ENCODE measurements at regions not wholly inside any gene's neighbourhood (a gene's known extent, or its start where the extent isn't known, plus 50 kb on each side); places are given as distances from the start of the nearest gene placed in this dataset.
A peak's percentile ranks its signal among the peaks of the same experiment; 100 is the strongest.

GRCh38 chr6:21694168-21694567 is 100.6 kb downstream of the SOX4 start:
- peaks cover 53% of the 10 kb centered on the region for H3K36me3 Mint-ChIP-seq (ENCODE audit: low read depth)
- TF ChIP-seq CTCF (conservative IDR thresholded peaks at IDR 0.05), result no peak
- Histone ChIP-seq H3K9ac (ENCODE audit: extremely low read depth, low read length, poor library complexity, severe bottlenecking) (no peak overlapping the region), H3K27me3 (ENCODE audit: control insufficient read depth, insufficient read depth, low read length, poor library complexity, severe bottlenecking) (no peaks in the 10 kb centered on the region), H3K36me3 (ENCODE audit: control insufficient read depth, insufficient read depth, low read length) (peaks cover 77% of the 10 kb centered on the region), H3K27ac (ENCODE audit: low read depth, low read length) (no peak overlapping the region), H3K4me1 (ENCODE audit: control insufficient read depth, insufficient read depth, low read length) (no peaks in the 10 kb centered on the region), H3K4me3 (ENCODE audit: low read length) (no peak overlapping the region), H3K9me3 (ENCODE audit: control insufficient read depth, low read length) (peaks cover 14% of the 10 kb centered on the region)
- peaks cover 34% of the 10 kb centered on the region for H3K4me1 Mint-ChIP-seq
- 92% methylated on average over 2 of the region's 2 CpGs; no CpG with 5 or more reads in 1 of the 2 experiments for WGBS, 2 experiments (ENCODE audit: insufficient coverage in 1 of 2, insufficient read length in 1 of 2)
- H3K27ac Mint-ChIP-seq, result no peak overlapping the region
- peaks cover 5% of the 10 kb centered on the region for H3K9me3 Mint-ChIP-seq
- no peaks in the 10 kb centered on the region for H3K27me3 Mint-ChIP-seq (ENCODE audit: insufficient read depth)
- H3K4me3 Mint-ChIP-seq, result no peak overlapping the region
- DNase-seq, result no peak

- Mint-ChIP-seq H3K27ac (no peak overlapping the region), H3K27me3 (ENCODE audit: insufficient read depth) (no peaks in the 10 kb centered on the region), H3K9me3 (peaks cover 1% of the 10 kb centered on the region), H3K4me1 (peaks cover 26% of the 10 kb centered on the region), H3K4me3 (no peak overlapping the region), H3K36me3 (ENCODE audit: low read depth) (peaks cover 27% of the 10 kb centered on the region)
- Histone ChIP-seq H3K27me3 (ENCODE audit: control insufficient read depth, insufficient read depth, low read length, poor library complexity, severe bottlenecking) (no peaks in the 10 kb centered on the region), H3K4me1 (ENCODE audit: control insufficient read depth, insufficient read depth, low read length) (peaks cover 15% of the 10 kb centered on the region), H3K4me3 (ENCODE audit: low read length) (peak overlapping the region; percentile 36), H3K9ac (ENCODE audit: extremely low read depth, low read length, poor library complexity, severe bottlenecking) (no peak overlapping the region), H3K27ac (ENCODE audit: low read depth, low read length) (no peak overlapping the region), H3K36me3 (ENCODE audit: control insufficient read depth, insufficient read depth, low read length) (peaks cover 71% of the 10 kb centered on the region), H3K9me3 (ENCODE audit: control insufficient read depth, low read length) (peaks cover 14% of the 10 kb centered on the region)
- no peak for DNase-seq
- 60 to 82% methylated on average over 1 to 3 of the region's 3 CpGs for WGBS, 2 experiments (ENCODE audit: insufficient coverage in 1 of 2, insufficient read length in 1 of 2)
- TF ChIP-seq CTCF (conservative IDR thresholded peaks at IDR 0.05), result no peak
Measured at GRCh38 chr6:21707524-21708319, 114.2 kb downstream of the SOX4 start.

- Histone ChIP-seq H3K4me1 (ENCODE audit: control insufficient read depth, insufficient read depth, low read length) (peaks cover 15% of the 10 kb centered on the region), H3K4me3 (ENCODE audit: low read length) (peak overlapping the region; percentile 36), H3K36me3 (ENCODE audit: control insufficient read depth, insufficient read depth, low read length) (peaks cover 72% of the 10 kb centered on the region), H3K27ac (ENCODE audit: low read depth, low read length) (no peak overlapping the region), H3K27me3 (ENCODE audit: control insufficient read depth, insufficient read depth, low read length, poor library complexity, severe bottlenecking) (no peaks in the 10 kb centered on the region), H3K9me3 (ENCODE audit: control insufficient read depth, low read length) (peaks cover 13% of the 10 kb centered on the region), H3K9ac (ENCODE audit: extremely low read depth, low read length, poor library complexity, severe bottlenecking) (no peak overlapping the region)
- TF ChIP-seq CTCF (conservative IDR thresholded peaks at IDR 0.05), result no peak
- Mint-ChIP-seq H3K36me3 (ENCODE audit: low read depth) (peaks cover 27% of the 10 kb centered on the region), H3K4me3 (no peak overlapping the region), H3K27ac (peak overlapping the region; percentile 54), H3K27me3 (ENCODE audit: insufficient read depth) (no peaks in the 10 kb centered on the region), H3K9me3 (peaks cover 1% of the 10 kb centered on the region), H3K4me1 (peaks cover 30% of the 10 kb centered on the region)
- no peak for DNase-seq
Measured at GRCh38 chr6:21708320-21708580, 114.7 kb downstream of the SOX4 start.

Measured in endodermal cell (in vitro differentiated cells).